ENCODE measurements at regions not wholly inside any gene's neighbourhood (a gene's known extent, or its start where the extent isn't known, plus 50 kb on each side); places are given as distances from the start of the nearest gene placed in this dataset.

DNA sequence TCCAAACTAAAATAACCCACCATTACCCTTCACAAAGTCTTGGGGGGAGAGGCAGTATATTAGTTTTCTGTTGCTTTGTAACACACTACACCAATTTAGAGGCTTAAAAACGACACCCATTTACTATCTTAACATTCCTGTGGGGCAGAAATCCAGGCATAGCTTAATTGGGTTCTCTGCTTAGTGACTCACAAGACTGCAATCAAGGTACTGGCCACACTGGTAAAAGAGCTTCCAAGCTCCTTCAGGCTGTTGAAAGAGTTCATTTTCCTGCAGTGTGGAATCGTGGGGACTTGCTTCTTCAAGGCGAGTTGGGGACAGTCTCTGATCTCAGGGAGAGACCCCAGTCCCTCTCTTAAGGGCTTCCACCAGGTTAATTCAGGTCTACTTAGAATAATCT is 139.1 kb downstream of the XPNPEP1 start:
- TF ChIP-seq, protein P1, sequence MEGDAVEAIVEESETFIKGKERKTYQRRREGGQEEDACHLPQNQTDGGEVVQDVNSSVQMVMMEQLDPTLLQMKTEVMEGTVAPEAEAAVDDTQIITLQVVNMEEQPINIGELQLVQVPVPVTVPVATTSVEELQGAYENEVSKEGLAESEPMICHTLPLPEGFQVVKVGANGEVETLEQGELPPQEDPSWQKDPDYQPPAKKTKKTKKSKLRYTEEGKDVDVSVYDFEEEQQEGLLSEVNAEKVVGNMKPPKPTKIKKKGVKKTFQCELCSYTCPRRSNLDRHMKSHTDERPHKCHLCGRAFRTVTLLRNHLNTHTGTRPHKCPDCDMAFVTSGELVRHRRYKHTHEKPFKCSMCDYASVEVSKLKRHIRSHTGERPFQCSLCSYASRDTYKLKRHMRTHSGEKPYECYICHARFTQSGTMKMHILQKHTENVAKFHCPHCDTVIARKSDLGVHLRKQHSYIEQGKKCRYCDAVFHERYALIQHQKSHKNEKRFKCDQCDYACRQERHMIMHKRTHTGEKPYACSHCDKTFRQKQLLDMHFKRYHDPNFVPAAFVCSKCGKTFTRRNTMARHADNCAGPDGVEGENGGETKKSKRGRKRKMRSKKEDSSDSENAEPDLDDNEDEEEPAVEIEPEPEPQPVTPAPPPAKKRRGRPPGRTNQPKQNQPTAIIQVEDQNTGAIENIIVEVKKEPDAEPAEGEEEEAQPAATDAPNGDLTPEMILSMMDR (conservative IDR thresholded peaks at IDR 0.05) = no peak
- H3K9me3 Mint-ChIP-seq = no peaks in the 10 kb centered on the region; a peak in 1 of 5 replicates

More for the DNA sequence above, 139.1 kb downstream of the XPNPEP1 start:
- DNase-seq = no peak
- H2BK15ac ChIP-seq (ENCODE audit: low read depth, low read length) = no peak overlapping the region
- no peak overlapping the region for H3K4ac ChIP-seq (ENCODE audit: low read depth, low read length)
- no peak overlapping the region for H2BK120ac ChIP-seq (ENCODE audit: low read depth, low read length, poor library complexity, severe bottlenecking)
- WGBS (ENCODE audit: extremely low coverage, insufficient read length, low lambda C conversion rate) = no CpG with 5 or more reads among the region's 3 CpGs
- H4K20me1 ChIP-seq (ENCODE audit: control insufficient read depth, insufficient read depth, insufficient read length) = no peaks in the 10 kb centered on the region
- H3K18ac ChIP-seq (ENCODE audit: insufficient read length, low read depth, low read length) = no peak overlapping the region
- H3T11ph ChIP-seq (ENCODE audit: low read length) = no peak overlapping the region
- H4K5ac ChIP-seq (ENCODE audit: insufficient read length, low read depth, low read length) = no peak overlapping the region
- no peak overlapping the region for H3K14ac ChIP-seq (ENCODE audit: insufficient read depth, low read length)
- no peak overlapping the region for H3K4me2 ChIP-seq (ENCODE audit: insufficient read depth, insufficient read length, low read length)
- no peak overlapping the region for H3K23ac ChIP-seq (ENCODE audit: insufficient read length, low read depth, low read length)
- H3K27me3 ChIP-seq (ENCODE audit: insufficient read depth, low read length) = no peaks in the 10 kb centered on the region
- no peak overlapping the region for H2BK5ac ChIP-seq (ENCODE audit: insufficient read length, low read length)
- no peaks in the 10 kb centered on the region for H3K23me2 ChIP-seq (ENCODE audit: insufficient read length, low read depth, low read length, poor library complexity, severe bottlenecking)
- no peak overlapping the region for H3K27ac ChIP-seq (ENCODE audit: insufficient read length, low read depth, low read length)
- H3K9me3 ChIP-seq (ENCODE audit: control insufficient read depth, low read depth, low read length) = no peaks in the 10 kb centered on the region
- no peak overlapping the region for H3K9ac ChIP-seq (ENCODE audit: extremely low read depth, insufficient read length, low read length)
- no peak overlapping the region for H2AFZ ChIP-seq (ENCODE audit: low read length)
- Mint-ChIP-seq H3K4me1 (peaks cover 21 to 24% of the 10 kb centered on the region in 2 experiments), H3K4me3 (no peak overlapping the region), H3K27ac (no peak overlapping the region), H3K27me3 (ENCODE audit: low read depth) (0 out of 2 replicates have a peak, but pooled peaks cover 2% of the 10 kb centered on the region), H3K36me3 (ENCODE audit: insufficient read depth in 1 of 3, low read depth in 3 of 3) (no peaks in the 10 kb centered on the region)
- no peaks in the 10 kb centered on the region for H3K79me1 ChIP-seq (ENCODE audit: insufficient read depth, low read depth, low read length, poor library complexity, severe bottlenecking)
- no peak overlapping the region for H3K56ac ChIP-seq (ENCODE audit: insufficient read length, low read depth, low read length)
- no peak overlapping the region for H2BK20ac ChIP-seq (ENCODE audit: low read depth, low read length, poor library complexity, severe bottlenecking)
- no peak overlapping the region for H2AK5ac ChIP-seq (ENCODE audit: insufficient read length, low read length)
- H3K4me1 ChIP-seq (ENCODE audit: insufficient read depth, low read length) = peaks cover 12% of the 10 kb centered on the region; the same call in 1 of the 2 replicates
- H4K91ac ChIP-seq (ENCODE audit: insufficient read length, low read depth, low read length) = no peak overlapping the region
- H2BK12ac ChIP-seq (ENCODE audit: insufficient read length, low read depth, low read length) = no peak overlapping the region
- no peak overlapping the region for H4K8ac ChIP-seq (replicated peaks; ENCODE audit: insufficient read length, low read depth, low read length)
- no peaks in the 10 kb centered on the region for H3K79me2 ChIP-seq (ENCODE audit: insufficient read depth, low read length)

Data from H9 (cell line).